NCI-H2196 (cell line): ENCODE measurements at regions not wholly inside any gene's neighbourhood (a gene's known extent, or its start where the extent isn't known, plus 50 kb on each side); places are given as distances from the start of the nearest gene placed in this dataset.
"Not testable (repeated sequence)": the region's sequence is repeated elsewhere in the genome, so short reads cannot be mapped to it uniquely, and the experiment has no call there.

ENCODE experiments used
- DNase-seq: peaks from one replicate; lab custom pipeline; 2025; ENCODE audit not compliant: unreplicated experiment; lab: John Stamatoyannopoulos, UW

DNA sequence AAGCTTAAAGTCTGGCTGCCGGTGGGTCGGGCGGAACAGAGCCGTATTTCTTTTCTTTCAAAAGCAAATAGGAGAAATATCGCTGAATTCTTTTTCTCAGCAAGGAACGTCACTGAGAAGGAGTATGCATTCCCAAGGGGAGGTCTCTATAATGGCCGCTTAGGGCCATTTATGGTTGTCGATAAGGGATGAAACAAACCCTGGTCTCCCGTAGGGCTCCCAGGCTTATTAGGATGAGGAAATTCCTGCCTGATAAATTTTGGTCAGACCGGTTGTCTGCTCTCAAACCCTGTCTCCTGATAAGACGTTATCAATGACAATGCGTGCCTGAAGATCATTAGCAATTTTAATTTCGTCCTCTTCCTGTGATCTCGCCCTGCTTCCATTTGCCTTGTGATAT lies 227.7 kb upstream of the ZEB2 start:
- no peak for DNase-seq

DNA sequence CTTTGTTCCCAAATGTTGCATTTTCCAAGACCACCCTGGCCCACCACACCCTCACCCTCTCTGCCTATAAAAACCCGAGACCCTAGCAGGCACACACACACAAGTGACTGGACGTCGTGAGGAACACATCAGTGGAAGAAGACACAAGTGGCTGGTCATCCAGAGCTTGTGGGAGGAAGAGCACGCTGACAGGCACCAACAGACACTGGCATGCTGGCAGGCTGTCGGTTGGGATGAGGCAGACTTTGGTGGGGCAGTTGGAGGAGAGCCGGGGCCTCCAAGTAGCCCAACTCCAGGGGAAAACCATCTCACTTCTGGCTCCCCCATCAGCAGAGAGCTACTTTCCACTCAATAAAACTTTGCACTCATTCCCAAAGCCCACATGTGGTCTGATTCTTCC lies 225.5 kb upstream of the ZEB2 start:
- no peak for DNase-seq

DNA sequence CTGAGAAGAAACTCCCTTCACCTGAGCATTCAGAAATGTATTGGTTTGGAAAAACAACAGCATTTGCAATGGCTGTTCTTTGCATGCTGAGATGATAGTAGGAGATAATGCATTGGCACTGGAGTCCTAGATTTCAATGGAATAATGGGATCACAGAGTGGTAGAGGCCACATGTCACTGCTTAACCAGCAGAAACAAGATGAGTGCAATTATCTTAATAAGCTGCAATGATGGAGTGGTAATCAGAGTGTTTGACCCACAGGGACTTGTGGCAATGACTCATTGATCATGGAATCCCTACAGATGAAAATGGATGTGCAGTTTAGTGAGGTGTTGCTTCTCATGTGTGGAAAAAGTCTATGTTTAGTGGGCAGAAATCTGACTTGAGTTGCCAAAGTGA lies 218.8 kb upstream of the ZEB2 start:
- DNase-seq, result no peak

DNA sequence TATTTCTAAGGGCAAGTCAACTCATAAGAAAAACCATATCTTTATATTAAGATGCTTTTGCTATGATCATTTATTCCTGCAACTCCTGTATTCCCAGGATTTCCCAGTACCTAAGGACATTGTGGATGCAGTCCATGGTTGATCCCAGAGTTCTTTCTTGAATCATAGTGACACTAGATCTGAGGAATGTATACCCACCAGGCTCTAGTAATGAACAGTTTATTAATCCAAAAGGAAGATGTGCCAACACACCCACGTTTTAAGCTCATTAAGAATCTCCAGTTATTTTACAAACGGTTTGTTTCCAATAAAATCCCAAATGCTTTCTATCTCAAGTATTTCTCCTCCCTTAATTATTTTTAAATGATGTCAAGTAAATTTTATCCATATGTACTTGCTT lies 210.8 kb upstream of the ZEB2 start:
- DNase-seq, result no peak

DNA sequence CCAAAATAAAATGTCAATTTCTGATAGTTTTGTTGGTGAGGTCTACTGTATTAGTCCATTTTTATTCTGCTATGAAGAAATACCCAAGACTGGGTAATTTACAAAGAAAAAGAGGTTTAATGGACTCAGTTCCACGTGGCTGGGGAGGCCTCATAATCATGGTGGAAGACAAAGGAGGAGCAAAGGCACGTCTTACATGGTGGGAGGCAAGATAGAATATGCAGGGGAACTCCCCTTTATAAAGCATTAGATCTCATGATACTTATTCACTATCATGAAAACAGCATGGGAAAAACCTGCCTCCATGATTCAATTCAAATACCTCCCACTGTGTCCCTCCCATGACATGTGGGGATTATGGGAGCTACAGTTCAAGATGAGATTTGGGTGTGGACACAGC lies 204.5 kb upstream of the ZEB2 start:
- not testable (repeated sequence) for DNase-seq

DNA sequence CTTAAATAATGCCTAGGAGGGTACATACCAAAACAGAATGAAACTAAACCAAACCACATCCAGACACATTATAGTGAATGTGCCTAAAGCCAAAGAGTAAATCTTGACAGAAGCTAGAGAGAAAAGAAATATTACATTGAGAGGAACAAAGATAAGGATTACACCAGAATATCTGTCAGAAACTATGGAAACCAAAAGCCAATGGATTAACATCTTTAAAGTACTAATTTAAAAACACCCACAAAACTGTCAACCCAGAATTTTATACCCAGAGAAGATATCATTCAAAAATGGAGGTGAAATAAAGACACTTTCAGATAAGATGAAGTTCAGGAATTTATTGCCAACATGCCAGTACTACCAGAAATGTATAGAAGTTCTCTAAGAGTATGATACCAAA lies 198.5 kb upstream of the ZEB2 start:
- DNase-seq, result no peak

DNA sequence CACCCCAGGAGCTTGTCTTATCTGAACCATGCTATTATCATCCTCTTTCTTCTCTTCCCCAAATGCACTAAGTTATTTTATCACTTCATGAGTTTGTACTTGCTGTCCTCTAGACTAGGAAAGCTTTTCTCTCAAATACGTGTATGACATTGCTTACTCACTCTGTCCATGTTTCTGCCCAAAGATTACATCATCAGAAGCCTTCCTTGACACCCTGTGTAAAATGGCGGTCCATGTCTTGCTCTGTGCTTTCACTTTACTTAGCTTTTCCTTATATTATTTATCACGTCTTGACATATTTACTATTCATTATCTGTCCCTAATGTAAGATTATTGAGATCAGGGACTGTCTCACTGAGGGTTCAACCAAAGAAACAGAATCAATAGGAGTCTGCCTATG lies 196.1 kb upstream of the ZEB2 start:
- DNase-seq, result no peak

DNA sequence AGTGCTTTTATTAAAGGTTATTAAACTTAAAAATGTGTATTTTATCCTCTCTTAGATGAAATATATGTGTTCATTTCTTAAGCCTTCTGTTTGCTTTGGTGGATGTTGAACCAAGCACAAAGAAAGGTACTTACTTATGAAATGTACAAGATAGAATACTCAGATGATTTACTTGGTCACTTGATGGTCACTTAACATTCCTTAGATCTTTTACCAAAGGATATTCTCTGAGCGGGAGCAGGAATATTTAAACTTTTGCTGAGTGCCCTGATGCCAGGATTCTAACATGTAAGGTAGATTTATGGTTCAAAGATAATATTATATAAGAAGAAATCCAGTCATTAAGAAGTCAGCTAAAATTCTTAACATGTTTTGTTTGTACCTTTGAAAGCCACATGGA lies 193.5 kb upstream of the ZEB2 start:
- DNase-seq, result no peak

DNA sequence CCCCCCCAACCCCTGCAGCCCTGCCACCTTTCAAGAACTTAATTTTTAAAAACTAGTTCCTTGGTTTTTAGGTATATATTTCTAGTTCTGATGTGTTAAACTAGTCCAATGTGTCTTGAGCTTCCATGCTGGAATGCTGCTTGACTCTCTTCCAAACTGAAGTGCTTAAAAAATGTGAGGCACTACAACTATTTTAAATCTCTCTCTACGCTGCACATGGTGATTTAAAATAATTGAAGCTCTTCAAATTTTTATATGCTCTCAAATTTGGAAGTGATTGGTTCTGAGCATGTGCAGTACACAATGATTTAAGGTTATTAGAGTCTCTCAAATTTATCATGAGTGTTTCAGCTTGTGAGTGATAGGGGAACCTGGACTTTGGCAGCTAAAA lies 192.6 kb upstream of the ZEB2 start:
- no peak for DNase-seq

DNA sequence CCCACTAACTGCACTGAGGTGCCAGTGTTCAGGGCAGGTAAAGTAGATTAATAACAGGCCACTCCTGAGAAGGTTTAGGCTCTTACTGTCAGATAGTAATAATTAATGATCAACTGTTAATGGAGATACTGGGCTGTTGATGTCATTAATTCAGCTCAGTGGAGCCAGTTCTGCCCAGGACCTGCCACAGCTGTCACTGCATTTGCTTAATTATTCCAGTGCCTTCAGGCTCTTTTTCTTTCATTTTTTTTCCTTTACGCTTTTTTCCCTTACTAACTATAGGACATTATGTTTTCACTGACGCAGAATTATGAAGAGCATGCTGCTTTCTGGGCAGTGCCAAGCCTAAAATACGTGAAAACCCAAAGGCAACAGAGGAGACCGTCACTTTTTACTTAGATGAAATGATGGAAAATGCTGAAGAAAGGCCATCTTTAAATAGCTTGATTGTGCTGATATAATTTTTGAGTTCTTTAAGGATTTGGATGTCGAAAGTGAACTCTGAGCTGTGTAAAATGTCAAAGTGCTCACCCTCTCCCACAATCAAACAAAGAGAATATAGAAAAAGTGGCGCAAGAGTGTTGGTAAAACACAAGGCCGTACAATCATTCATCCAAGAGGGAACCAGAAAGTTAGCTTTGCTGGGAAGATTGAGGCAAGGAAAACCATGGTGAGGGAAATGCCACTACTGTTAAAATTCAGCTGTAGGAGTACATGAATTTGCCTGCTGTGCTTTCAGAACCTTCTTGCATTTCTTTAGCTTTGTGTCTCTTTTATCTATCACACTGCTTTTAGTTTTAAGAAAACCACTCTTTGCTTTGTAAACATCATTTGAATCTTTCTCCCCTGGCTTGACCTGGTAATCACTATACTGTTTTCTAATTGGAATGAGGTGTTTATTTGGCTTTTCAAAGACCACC lies 192.0 kb upstream of the ZEB2 start:
- DNase-seq, result no peak

DNA sequence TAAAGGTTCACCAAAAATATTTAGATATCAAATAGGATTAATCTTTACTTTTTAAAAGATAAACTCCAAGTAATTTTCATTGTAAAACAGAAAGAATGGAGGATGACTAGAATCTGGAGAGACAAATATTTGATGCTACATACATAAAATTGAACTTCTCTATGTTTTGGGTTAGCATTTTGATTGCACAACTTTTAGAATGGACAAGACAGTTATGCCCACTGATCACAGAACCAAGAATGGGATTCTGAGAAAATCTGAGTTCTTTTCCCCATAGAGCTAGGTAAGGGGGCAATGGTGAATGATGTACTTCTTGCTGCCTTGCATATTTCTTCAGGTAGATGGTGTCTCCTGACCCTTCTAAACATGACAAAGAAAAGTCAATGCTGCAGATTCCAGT lies 191.2 kb upstream of the ZEB2 start:
- DNase-seq, result no peak

DNA sequence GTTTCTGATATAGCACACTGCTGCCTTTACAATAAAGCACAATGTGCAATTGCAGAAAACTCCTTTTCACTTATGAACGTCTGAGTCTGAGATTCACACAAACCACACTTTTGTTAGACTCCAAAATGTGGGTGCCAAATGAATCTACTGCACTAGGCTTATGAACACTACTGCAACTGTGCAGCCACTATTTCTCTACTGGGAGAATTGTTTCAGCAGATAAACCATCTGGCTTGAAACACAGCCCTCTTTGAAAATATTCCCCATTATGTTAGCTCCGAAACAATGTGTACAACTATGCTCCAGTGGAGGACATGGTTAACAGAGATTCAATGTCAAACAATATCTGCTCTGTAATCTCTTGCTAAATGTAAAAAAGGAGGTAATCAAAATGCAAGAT lies 188.7 kb upstream of the ZEB2 start:
- no peak for DNase-seq

DNA sequence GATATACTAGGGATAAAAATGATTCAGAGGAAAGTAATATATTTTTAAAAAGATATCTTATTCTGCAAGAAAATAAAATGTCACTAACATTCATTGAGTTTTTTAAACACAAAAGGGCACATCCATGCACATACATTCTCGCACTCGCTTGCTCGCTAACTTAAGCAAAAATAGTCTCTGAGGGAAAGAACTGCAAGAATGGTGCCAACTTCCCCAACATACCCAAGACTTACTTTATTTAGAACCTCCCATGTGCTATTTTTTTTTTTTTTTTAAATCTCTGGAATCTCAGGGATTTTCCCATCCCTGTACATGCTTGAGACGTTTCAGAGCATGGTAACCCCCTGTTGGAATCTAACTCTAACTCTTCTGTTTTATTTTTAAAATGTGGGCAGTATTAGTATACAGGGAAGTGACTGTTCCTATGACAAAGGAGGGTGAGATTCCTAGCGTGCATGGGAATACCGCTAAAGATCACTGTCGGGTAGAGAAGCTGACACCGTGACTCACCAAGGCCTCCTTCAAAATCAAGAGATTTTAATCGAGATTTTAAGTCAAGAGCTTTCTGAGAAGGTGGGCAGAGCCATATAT lies 187.9 kb upstream of the ZEB2 start:
- DNase-seq, result no peak

DNA sequence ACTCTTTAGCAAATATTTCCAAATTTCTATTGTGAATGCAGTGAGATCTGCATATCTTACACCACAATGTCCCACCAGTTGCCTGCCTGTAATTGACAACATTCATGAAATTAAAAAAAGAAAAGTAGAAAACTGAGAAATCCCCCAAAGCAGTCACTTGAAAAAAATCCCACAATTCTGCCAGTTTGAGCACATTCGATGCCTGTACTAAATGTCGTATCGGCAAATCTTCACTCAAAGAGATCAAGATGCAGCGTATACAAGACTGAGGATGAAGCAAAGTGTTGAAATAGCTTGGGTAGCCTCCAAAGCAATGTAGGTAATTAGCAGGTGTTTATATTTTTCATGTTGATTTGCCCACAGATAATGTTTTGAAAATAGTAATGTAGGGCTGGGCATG lies 186.7 kb upstream of the ZEB2 start:
- DNase-seq, result no peak

DNA sequence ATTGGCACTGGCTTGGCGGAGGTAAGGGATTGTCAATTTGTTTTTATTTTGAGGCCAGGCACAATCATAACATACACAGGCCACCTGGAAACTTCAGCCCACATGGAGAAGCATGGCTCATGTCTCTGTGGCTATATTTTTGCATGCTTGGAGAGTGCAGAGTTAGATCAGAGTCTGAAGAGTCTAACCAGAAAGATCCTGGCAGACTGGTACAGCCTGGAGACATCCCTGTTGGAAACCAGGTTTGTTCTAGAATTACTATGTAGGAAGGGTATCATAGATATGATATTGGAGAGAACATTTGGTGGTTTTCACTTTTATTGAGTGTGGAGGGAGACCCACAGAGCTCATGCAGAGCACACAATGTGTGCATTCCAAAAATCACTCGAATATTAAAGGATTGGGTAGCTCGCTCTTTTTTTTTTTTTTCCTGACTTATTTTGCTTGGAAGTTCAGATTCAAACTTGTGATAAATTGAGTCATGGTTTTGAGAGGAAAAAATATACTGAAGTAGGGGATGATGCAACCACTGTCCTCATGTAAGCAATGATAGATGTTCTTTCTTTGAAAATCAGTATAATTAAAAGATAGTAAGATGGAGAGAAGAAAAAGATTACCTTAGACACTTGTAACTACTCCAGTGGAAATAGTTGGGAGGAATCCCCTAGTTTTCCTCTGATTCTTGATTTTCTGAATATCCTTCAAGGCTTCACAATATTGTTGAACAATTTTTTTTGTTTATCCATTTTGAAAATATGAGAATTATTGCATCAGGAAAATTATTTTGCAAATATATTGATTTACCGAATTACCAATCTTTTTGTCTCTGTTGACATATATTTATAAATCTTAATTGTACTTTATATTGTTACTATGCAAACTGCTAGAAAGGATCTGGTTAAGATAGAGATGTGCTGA lies 185.7 kb upstream of the ZEB2 start:
- DNase-seq, result no peak

DNA sequence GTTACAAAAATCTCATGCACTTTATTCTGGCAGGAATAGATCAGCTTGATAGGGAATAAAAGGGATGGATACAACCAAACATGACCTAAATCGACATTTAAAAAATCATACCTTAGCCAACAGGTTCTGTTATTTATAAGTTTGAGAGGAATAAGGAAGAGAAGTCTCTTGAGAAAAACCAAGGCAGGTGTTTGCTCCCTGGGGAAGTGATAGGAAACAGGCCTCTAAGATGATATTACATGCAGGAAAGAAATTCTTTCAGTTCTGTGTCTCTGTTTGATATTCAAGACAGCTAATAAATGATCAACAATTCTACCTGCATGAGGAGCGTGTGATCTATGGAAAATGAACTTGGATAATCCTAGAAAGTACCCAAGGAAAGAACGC lies 184.8 kb upstream of the ZEB2 start:
- no peak for DNase-seq

DNA sequence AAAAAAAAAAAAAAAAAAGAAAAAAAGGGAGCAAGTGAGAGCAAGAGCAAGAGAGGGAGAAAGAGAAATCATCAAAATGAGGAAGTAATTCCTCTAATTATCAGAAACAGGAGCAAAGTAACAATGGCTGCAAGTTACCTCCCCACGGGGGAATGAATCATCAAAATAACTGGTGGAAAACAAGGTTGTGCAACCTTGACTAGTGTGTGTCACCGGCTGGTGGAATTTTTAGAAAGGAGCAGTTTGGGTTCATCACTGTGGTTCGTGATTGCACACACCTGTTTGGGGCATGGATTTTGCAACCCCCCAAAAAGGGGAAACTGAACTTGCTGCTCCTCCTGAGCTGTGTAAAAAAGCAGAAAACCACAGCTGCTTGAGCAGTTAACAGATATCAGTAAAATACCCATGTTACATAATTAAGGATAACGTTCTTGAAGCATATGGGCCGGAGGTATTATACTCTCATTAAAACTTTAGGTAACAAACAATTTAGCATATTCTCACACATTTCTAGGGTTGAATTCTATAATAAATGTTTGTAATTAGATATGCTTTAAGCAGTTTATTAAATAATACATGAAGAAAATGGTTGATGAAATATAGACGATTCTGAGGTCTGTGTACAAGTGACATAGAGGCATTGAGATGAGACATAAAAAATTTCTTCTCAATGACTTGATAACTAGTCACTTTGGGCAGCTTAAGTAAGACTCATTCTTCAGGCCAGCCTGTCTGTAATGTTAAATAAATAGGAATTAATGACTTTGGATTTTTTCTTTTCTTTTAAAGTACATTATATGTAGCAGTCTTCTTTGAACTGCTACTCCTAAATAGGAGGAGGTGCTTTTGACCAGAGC lies 184.2 kb upstream of the ZEB2 start:
- DNase-seq, result no peak

DNA sequence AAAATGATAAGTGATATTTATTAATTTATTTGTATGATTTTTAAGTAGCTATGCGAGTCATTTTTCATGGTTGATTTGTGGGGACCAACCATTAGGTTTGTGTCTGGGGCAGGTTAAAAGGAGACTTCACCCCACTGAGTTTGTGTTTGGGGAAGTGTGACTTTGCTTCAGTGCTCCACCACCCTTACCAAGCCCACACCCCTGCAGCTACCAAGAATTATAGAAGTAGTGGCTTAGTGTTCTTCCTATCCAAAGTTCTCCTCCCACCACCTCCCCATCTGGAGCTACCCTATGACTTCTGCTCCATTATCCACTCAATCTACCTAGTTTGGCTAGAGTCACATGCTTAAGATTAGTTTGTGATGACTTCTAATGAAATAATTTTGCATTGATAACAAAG lies 182.1 kb upstream of the ZEB2 start:
- DNase-seq, result no peak

DNA sequence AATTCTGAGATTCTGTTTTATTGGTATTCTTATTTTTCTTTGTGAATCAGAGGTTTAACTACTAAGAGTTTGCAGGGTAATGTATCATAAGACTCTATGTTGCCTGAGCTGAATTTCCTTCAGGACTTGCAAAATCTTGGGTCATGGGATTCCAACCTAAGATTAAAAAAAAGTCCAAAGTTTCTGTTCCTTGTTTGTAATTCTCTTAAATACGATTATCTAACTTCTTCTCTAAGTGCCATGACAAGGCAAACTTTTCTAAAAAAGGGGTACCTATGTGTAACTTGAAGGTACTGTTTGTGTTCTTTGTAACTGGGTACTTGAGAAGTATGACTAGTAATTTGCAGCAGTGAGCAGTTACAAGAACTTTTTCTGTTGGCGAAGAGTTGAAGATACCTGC lies 181.3 kb upstream of the ZEB2 start:
- DNase-seq, result no peak

DNA sequence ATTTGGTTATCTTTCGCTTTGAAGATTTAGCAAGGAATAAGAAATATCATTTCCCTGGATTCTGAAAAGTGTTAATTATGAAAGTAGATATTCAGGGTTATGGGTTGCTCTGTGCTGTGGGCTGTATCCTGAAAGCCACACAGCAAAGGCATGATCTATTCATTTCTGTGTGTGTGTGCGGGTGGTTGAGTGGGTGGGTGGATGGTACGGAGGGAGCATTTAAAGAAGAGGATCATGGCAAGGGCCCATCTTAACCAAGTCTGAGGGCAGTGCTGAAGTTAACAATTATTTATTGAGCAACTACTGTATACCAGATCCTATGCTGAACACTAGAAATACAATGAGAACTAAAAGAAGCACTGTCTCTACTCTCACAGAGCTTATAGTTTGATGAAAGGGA lies 178.2 kb upstream of the ZEB2 start:
- DNase-seq, result no peak

DNA sequence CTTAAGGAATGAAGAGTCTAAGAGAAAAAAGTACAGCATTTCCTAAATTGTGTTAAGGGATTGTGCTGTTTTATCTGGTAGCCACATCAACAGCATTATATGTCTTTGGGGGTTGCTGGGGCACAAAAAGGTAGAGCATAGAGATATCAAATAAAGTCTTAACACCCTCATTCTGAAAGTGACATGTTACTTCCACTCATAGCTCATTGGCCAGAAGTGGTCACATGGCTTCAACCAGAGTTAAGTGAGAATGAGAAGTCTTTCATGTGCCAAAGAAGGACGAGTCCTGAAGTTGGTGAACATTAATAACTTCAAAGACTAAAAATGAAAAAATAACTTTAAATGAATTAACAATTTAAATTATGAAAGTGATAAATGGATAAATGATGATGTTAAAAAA lies 175.7 kb upstream of the ZEB2 start:
- no peak for DNase-seq
